Esophagus muscularis mucosa (tissue), 4 donors: ENCODE measurements at regions not wholly inside any gene's neighbourhood (a gene's known extent, or its start where the extent isn't known, plus 50 kb on each side); places are given as distances from the start of the nearest gene placed in this dataset.

ENCODE experiments used
- DNase-seq: peaks from one replicate; pipeline ENCODE4 v3.0.0-alpha.2; 2017; ENCODE audit errors: extremely low spot score
- H3K27ac ChIP-seq, 4 donors: fragments of 200-600 bp; sonication (generic); replicated peaks in 1 of 4; 1 replicate in 3 of 4; 2 replicates in 1 of 4; pipeline ENCODE4 v1.5.1; 2016 to 2019; ENCODE audit warnings: mild to moderate bottlenecking in 1 of 4
- H3K27me3 ChIP-seq, 4 donors: fragments of 200-600 bp; sonication (generic); one replicate each; pipeline versions ENCODE4 v1.5.1 to v1.6.0; 2016 to 2019
- H3K36me3 ChIP-seq, 4 donors: fragments of 200-600 bp; sonication (generic); one replicate each; pipeline ENCODE4 v1.5.1; 2016 to 2019
- H3K4me1 ChIP-seq, 4 donors: fragments of 200-600 bp; sonication (generic); one replicate each; pipeline ENCODE4 v1.5.1; 2016 to 2019
- H3K4me3 ChIP-seq, 4 donors: fragments of 200-600 bp; sonication (generic); 1 replicate in 2 of 4; 2 replicates in 2 of 4; pipeline ENCODE4 v1.5.1; 2016 to 2019; ENCODE audit warnings: mild to moderate bottlenecking in 4 of 4, moderate library complexity in 1 of 4
- H3K9me3 ChIP-seq, 4 donors: fragments of 200-600 bp; sonication (generic); 1 replicate in 3 of 4; 2 replicates in 1 of 4; pipeline ENCODE4 v1.5.1; 2016 to 2019
- EP300 ChIP-seq: sonication (generic); formaldehyde crosslinking; IDR thresholded peaks from one replicate; pipeline ENCODE4 v1.6.1; 2017; ENCODE audit warnings: antibody characterized with exemption
- POLR2A ChIP-seq: fragments of 450-650 bp; IDR thresholded peaks from one replicate; pipeline ENCODE4 v1.6.1; 2017; ENCODE audit warnings: antibody characterized with exemption, moderate library complexity, mild to moderate bottlenecking, low read depth
- POLR2AphosphoS5 ChIP-seq, 2 donors: sonication (generic); formaldehyde crosslinking; IDR thresholded peaks; one replicate each; pipeline ENCODE4 v1.6.1; 2017; ENCODE audit warnings: antibody characterized with exemption in 2 of 2
- WGBS: methylation state at CpG from one replicate; pipeline ENCODE4 v1.1.5; 2018; 5-methylcytosine and 5-hydroxymethylcytosine counted together
- intact Hi-C: fragments of 100-400 bp; cut with DNase I; formaldehyde crosslinking; loops from one replicate; pipeline ENCODE4 v1.15.1; 2023
- TF ChIP-seq, protein P1 (sequence below), 3 experiments: fragments of 200-600 bp in 2 of 3; fragments of 450-650 bp in 1 of 3; sonication (generic) in 2 of 3; IDR thresholded peaks; one replicate each; pipeline ENCODE4 v1.5.1; 2017 to 2019; ENCODE audit warnings: antibody characterized with exemption in 3 of 3, mild to moderate bottlenecking in 2 of 3, moderate library complexity in 1 of 3

DNA sequence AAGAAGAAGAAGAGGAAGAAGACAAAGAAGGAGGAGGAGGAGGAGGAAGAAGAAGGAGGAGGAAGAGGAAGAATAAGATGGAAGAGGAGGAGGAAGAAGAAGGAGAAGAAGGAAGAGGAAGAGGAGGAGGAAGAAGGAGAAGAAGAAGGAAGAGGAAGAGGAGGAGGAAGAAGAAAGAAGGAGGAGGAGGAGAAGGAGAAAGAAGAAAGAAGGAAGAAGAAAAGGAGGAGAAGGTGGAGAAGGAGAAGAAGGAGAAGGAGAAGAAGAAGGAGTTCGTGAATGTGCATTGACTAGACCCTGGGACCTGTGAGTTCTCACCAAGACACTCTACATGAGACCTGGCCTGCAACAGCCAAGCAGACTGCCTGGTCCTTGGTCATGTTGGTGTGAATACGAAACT is 131.7 kb upstream of the ERRFI1 start:
- Histone ChIP-seq H3K4me1 (peaks cover 0 to 52% (median 43%) of the 10 kb centered on the region in 4 donors), H3K9me3 (no peaks in the 10 kb centered on the region), H3K27ac (peak overlapping the region in 3 of 4 donors; percentile 76 to 81 (median 76)), H3K27me3 (peaks cover 0 to 3% (median 0%) of the 10 kb centered on the region in 4 donors), H3K4me3 (no peak overlapping the region), H3K36me3 (no peaks in the 10 kb centered on the region)
- TF ChIP-seq POLR2A (no peak), POLR2AphosphoS5 (IDR thresholded peaks at IDR 0.05) (no peak), EP300 (no peak)
- TF ChIP-seq, protein P1, sequence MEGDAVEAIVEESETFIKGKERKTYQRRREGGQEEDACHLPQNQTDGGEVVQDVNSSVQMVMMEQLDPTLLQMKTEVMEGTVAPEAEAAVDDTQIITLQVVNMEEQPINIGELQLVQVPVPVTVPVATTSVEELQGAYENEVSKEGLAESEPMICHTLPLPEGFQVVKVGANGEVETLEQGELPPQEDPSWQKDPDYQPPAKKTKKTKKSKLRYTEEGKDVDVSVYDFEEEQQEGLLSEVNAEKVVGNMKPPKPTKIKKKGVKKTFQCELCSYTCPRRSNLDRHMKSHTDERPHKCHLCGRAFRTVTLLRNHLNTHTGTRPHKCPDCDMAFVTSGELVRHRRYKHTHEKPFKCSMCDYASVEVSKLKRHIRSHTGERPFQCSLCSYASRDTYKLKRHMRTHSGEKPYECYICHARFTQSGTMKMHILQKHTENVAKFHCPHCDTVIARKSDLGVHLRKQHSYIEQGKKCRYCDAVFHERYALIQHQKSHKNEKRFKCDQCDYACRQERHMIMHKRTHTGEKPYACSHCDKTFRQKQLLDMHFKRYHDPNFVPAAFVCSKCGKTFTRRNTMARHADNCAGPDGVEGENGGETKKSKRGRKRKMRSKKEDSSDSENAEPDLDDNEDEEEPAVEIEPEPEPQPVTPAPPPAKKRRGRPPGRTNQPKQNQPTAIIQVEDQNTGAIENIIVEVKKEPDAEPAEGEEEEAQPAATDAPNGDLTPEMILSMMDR (IDR thresholded peaks at IDR 0.05): no peak
- DNase-seq: no peak
- WGBS: 90% methylated on average over 2 of the region's 2 CpGs
- intact Hi-C loops: no loop called here

DNA sequence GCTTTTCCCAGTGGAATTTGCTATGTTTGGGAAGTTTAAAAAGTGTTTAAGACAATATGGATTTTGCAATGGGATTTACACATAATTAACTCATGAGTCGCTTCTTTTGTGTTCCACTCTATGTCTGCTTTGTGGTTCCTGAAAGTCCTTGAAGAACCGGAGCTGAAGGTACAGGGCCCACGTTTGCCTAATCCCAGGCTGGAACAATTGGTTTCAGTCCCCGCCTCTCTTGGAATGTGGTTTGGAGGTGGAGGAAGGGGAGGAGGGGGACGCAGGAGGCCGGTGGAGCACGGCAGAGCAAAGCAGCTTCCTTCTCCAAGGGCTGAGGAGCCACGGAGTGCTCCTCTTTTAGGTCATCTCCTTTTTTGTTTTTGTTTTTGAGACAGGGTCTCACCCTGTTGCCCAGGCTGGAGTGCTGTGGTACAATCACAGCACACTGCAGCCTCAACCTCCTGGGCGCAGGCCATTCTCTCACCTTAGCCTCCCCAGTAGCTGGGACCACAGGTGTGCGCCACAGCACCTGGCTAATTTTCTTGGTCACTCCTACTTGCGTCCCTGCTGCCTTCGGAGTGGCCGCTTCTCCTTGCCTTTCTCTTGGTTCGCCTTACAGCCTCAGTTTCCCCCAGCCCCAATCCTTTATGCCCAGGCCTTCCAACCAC is 129.5 kb upstream of the ERRFI1 start:
- Histone ChIP-seq H3K36me3 (no peaks in the 10 kb centered on the region), H3K4me1 (peaks cover 0 to 52% (median 43%) of the 10 kb centered on the region in 4 donors), H3K27me3 (peaks cover 0 to 3% (median 0%) of the 10 kb centered on the region in 4 donors), H3K9me3 (no peaks in the 10 kb centered on the region), H3K4me3 (no peak overlapping the region), H3K27ac (peak overlapping the region; percentile 77 to 88 (median 82))
- WGBS: 60% methylated on average over 14 of the region's 14 CpGs
- intact Hi-C loops: no loop called here
- DNase-seq: no peak
- peak; percentile 41 to 52 for TF ChIP-seq POLR2AphosphoS5 (IDR thresholded peaks at IDR 0.05)
- TF ChIP-seq EP300: no peak
- TF ChIP-seq, protein P1 (IDR thresholded peaks at IDR 0.05): no peak

DNA sequence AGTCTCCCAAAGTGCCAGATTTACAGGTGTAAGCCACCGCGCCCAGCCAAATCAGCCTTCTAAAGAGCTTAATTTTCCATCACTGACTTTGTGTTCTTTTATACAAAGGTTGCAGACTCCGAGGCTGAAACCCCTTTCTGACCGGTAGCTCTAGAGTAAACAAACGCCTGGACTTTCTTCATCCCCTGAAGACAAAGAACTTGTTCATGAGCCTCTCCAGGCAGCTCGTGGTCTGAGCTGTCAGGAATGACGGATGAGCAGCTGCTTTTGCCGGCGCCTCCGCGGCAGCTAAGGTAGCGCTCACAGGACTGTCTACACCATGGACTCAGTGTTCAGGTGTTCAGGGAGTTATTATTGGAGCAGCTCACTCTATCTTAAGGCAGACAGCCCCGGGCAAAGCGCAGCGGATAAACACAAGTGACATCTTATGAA is 128.5 kb upstream of the ERRFI1 start:
- Histone ChIP-seq H3K4me3 (no peak overlapping the region), H3K36me3 (no peaks in the 10 kb centered on the region), H3K27me3 (peaks cover 0 to 3% (median 0%) of the 10 kb centered on the region in 4 donors), H3K4me1 (peaks cover 0 to 49% (median 43%) of the 10 kb centered on the region in 4 donors), H3K27ac (peak overlapping the region; percentile 77 to 88 (median 82)), H3K9me3 (no peaks in the 10 kb centered on the region)
- TF ChIP-seq EP300 (peak; percentile 84), POLR2AphosphoS5 (IDR thresholded peaks at IDR 0.05) (peak; percentile 87 to 96), POLR2A (no peak)
- no peak for DNase-seq
- intact Hi-C loops: no loop called here
- WGBS: 27% methylated on average over 15 of the region's 15 CpGs

DNA sequence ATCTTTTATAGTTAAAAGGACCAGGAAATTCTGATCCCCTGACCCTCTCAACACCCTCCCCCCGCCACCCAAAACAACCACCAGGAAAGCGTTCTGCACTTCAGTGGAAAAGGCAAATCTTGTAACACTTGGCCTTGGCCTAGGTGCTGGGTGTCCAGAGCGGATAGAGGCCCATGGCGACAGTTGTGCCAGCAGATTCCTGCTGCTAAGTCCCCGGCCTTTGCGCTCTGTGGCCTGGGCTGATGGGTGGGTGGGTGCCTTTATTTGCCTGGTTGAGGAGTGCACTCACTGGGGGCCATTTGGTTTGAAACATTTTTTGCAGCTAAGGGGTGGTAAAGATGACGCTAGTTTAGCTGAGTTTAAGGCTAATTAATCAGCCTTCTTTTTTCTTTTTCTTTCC is 127.9 kb upstream of the ERRFI1 start:
- peak overlapping the region; percentile 77 to 88 (median 82) for H3K27ac ChIP-seq

More for the DNA sequence above, 127.9 kb upstream of the ERRFI1 start:
- H3K4me1 ChIP-seq: peaks cover 0 to 43% (median 39%) of the 10 kb centered on the region in 4 donors
- no peak for DNase-seq
- TF ChIP-seq POLR2A (no peak), EP300 (no peak), POLR2AphosphoS5 (IDR thresholded peaks at IDR 0.05) (no peak)
- TF ChIP-seq, protein P1 (IDR thresholded peaks at IDR 0.05): no peak
- no peak overlapping the region for H3K4me3 ChIP-seq
- no peaks in the 10 kb centered on the region for H3K36me3 ChIP-seq
- WGBS: 97% methylated on average over 7 of the region's 7 CpGs
- intact Hi-C loops: no loop called here
- H3K27me3 ChIP-seq: peaks cover 0 to 3% (median 0%) of the 10 kb centered on the region in 4 donors
- H3K9me3 ChIP-seq: no peaks in the 10 kb centered on the region
